ENCODE measurements at regions not wholly inside any gene's neighbourhood (a gene's known extent, or its start where the extent isn't known, plus 50 kb on each side); places are given as distances from the start of the nearest gene placed in this dataset.
A peak's percentile ranks its signal among the peaks of the same experiment; 100 is the strongest.

DNA sequence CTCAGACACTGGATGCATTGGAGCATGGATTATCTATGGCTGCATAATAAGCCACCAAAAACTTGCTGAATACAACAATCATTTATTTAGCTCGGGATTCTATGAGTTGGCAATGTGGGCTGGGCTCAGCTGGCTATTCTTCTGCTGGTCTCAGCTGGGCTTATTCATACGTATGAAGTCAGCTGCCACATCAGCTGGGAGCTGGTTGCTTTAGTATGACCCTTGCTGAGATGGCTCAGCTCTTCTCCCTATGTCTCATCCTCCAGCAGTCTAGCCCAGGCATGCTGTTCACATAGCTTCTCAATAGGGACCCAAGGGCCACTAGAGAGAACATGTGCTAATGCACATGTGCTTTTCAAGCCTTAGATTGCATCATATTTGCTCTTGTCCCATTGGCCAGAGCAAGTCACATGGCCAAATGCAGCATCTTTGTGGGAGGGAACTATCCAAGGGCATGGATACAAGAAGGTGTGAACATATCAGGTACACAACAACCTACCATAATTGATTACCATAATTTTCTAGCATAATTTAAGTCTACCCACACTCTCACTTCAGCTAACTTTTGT is 444.6 kb downstream of the KIF16B start:
- ATAC-seq (no peak), DNase-seq (no peak)
- intact Hi-C loops (cut with DNase I) = no loop called here
- Histone ChIP-seq H3K36me3 (no peaks in the 10 kb centered on the region), H3K27me3 (peaks cover 0 to 9% (median 0%) of the 10 kb centered on the region in 7 donors), H3K4me3 (no peak overlapping the region), H3K9me3 (peaks cover 0 to 17% (median 0%) of the 10 kb centered on the region in 11 donors), H3K27ac (no peak overlapping the region), H3K4me1 (peaks cover 0 to 4% (median 0%) of the 10 kb centered on the region in 9 donors)
- TF ChIP-seq, protein P1, sequence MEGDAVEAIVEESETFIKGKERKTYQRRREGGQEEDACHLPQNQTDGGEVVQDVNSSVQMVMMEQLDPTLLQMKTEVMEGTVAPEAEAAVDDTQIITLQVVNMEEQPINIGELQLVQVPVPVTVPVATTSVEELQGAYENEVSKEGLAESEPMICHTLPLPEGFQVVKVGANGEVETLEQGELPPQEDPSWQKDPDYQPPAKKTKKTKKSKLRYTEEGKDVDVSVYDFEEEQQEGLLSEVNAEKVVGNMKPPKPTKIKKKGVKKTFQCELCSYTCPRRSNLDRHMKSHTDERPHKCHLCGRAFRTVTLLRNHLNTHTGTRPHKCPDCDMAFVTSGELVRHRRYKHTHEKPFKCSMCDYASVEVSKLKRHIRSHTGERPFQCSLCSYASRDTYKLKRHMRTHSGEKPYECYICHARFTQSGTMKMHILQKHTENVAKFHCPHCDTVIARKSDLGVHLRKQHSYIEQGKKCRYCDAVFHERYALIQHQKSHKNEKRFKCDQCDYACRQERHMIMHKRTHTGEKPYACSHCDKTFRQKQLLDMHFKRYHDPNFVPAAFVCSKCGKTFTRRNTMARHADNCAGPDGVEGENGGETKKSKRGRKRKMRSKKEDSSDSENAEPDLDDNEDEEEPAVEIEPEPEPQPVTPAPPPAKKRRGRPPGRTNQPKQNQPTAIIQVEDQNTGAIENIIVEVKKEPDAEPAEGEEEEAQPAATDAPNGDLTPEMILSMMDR (IDR thresholded peaks at IDR 0.05) = no peak
- WGBS, 2 donors = 80 to 88% methylated on average over 2 of the region's 2 CpGs

DNA sequence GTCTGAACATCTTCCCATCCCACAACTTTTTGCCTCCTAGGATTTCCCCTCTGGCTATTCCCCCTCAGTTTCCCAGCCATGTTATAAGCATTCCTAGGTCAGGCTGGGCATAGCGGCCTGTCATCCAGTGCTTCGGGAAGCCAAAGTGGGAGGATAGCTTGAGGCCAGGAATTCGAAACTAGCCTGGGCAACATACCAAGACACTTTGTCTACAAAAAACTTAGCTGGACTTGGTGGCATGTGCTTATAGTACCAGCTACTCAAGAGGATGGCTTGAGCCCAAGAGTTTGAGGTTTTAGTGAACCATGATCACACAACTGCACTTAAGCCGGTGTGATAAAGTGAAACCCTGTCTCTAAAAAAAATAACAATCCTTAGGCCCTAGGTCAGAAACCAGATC is 447.4 kb downstream of the KIF16B start:
- H3K27ac ChIP-seq = no peak overlapping the region
- 61 to 66% methylated on average over 4 of the region's 4 CpGs for whole genome bisulfite sequencing, 2 donors
- peaks cover 0 to 12% (median 0%) of the 10 kb centered on the region in 7 donors for H3K27me3 ChIP-seq
- intact Hi-C loops (cut with DNase I) = no loop called here
- peaks cover 0 to 4% (median 0%) of the 10 kb centered on the region in 9 donors for H3K4me1 ChIP-seq
- DNase-seq (peak in 1 of 2 donors; percentile 22), ATAC-seq (peak in 7 of 8 donors; percentile 26 to 95 (median 71))
- H3K9me3 ChIP-seq = peaks cover 0 to 17% (median 0%) of the 10 kb centered on the region in 11 donors
- TF ChIP-seq, protein P1 (IDR thresholded peaks at IDR 0.05) = no peak
- H3K36me3 ChIP-seq = no peaks in the 10 kb centered on the region
- no peak overlapping the region for H3K4me3 ChIP-seq

DNA sequence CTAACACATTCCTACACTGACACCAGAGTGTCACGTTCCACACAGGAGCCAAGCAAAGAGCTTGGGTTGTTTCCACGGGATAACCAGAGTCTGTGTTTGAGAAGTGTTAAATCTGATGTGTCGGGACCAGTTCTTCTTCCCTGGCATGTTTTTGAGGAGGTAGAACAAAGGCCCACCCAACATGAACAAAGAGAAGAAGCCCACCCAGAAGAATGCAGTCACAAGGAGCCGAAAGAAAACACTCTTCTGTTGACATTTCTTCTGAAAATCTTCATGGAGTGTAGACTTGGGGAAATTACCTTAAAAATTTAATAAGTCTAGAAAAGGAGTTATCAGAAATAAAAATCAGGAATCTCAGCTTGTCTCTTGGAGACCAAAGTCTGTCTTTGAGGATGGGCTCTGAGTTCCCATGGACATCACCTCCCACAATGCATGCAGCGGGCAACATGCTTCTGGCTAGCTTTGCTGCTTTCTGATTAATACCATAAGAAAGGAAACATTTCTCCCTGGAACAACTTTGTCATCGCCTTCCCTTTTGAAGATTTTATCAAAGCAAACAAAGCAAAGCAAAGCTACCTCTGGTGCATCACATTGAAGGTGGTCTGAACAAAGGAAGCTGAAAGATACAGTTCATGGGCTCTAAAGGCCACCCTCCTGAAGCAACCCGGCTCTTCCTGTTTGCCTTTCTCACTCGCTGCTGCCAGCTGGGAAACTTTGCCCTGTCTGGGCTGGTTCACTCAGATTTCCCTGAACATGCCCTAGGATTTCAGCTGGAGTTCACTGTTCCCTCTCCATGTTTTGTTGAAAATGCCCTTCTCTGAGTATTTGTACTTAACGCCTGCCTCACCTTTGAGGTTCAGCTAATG is 448.1 kb downstream of the KIF16B start:
- Histone ChIP-seq H3K27me3 (peaks cover 0 to 12% (median 0%) of the 10 kb centered on the region in 7 donors), H3K27ac (no peak overlapping the region), H3K4me3 (no peak overlapping the region), H3K4me1 (peaks cover 0 to 4% (median 0%) of the 10 kb centered on the region in 9 donors), H3K9me3 (peaks cover 0 to 17% (median 0%) of the 10 kb centered on the region in 11 donors), H3K36me3 (no peaks in the 10 kb centered on the region)
- TF ChIP-seq, protein P1 (IDR thresholded peaks at IDR 0.05) = no peak
- DNase-seq = no peak
- peak in 1 of 8 donors; percentile 13 for ATAC-seq
- intact Hi-C loops (cut with DNase I) = no loop called here
- WGBS, 2 donors = 78 to 81% methylated on average over 9 of the region's 9 CpGs

DNA sequence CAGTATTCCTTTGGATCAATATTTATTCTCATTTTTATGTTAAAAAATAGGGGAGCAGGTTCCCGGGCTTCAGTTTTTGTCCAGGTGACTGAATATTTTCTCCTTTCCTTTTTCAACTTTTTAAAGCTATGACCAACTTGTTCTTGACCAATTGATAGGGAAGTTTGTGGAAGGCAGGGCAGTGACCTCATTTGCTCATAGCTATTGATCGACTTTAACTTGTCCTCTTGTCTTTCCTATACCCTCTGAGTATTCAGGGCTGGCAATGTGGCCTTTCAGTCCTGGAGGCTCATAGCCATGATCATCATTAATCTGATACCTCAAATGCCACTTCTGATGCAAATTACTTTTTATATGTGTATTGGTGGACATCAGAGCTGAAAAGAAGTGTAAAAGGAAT is 448.8 kb downstream of the KIF16B start:
- WGBS, 2 donors = 86 to 90% methylated on average over 2 of the region's 2 CpGs
- intact Hi-C loops (cut with DNase I) = no loop called here
- Histone ChIP-seq H3K27me3 (peaks cover 0 to 12% (median 0%) of the 10 kb centered on the region in 7 donors), H3K4me1 (peaks cover 0 to 4% (median 0%) of the 10 kb centered on the region in 9 donors), H3K36me3 (no peaks in the 10 kb centered on the region), H3K4me3 (no peak overlapping the region), H3K27ac (no peak overlapping the region), H3K9me3 (peaks cover 0 to 17% (median 0%) of the 10 kb centered on the region in 11 donors)
- TF ChIP-seq, protein P1 (IDR thresholded peaks at IDR 0.05) = no peak
- DNase-seq (no peak), ATAC-seq (no peak)

All from heart right ventricle (tissue), 16 donors.